ENCODE measurements at regions not wholly inside any gene's neighbourhood (a gene's known extent, or its start where the extent isn't known, plus 50 kb on each side); places are given as distances from the start of the nearest gene placed in this dataset.

- BruUV-seq (replicated peaks) = no TSS peak
- Histone ChIP-seq H3K9ac (ENCODE audit: insufficient read depth, low read depth, low read length) (no peak overlapping the region), H3K9me3 (ENCODE audit: low read length) (no peaks in the 10 kb centered on the region; the same call in 1 of the 2 replicates), H3K27ac (ENCODE audit: extremely low read length, insufficient read depth, low read length) (no peak overlapping the region), H3K4me2 (ENCODE audit: low read depth, low read length) (no peak overlapping the region), H3K36me3 (replicated peaks in 1 of 2; ENCODE audit: control insufficient read depth in 1 of 2, insufficient read depth in 2 of 2, low read length in 2 of 2) (no peaks in the 10 kb centered on the region), H3K79me2 (ENCODE audit: insufficient read depth, low read length) (no peaks in the 10 kb centered on the region), H3K27me3 (ENCODE audit: control insufficient read depth in 1 of 2, insufficient read depth in 2 of 2, low read length in 2 of 2) (no peaks in the 10 kb centered on the region), H2AFZ (ENCODE audit: low read length) (no peak overlapping the region), H3K4me1 (ENCODE audit: insufficient read depth, low read length) (no peaks in the 10 kb centered on the region), H4K20me1 (ENCODE audit: insufficient read depth, low read length) (no peaks in the 10 kb centered on the region), H3K4me3 (replicated peaks in 1 of 3; ENCODE audit: insufficient read depth in 1 of 3, low read depth in 2 of 3, low read length in 3 of 3) (no peak overlapping the region)
- ChIA-PET POLR2A (no interaction called here), CTCF (ENCODE audit: low intra/inter-chr PET ratio, low total read pairs) (no interaction called here)
- 0% methylated on average over 3 of the region's 3 CpGs for WGBS (ENCODE audit: low lambda C conversion rate)
- ATAC-seq (no peak), FAIRE-seq (no peak), DNase-seq (ENCODE audit: low spot score) (no peak)
- TF ChIP-seq ZNF781 (CRISPR knock-in tag; IDR thresholded peaks at IDR 0.05; ENCODE audit: borderline replicate concordance, not compliant biosample characterization) = no peak
- TF ChIP-seq PRDM4 (CRISPR knock-in tag; IDR thresholded peaks at IDR 0.05; ENCODE audit: borderline replicate concordance) = no peak
- TF ChIP-seq ZNF570 (CRISPR knock-in tag; IDR thresholded peaks at IDR 0.05; ENCODE audit: borderline replicate concordance) = no peak
- TF ChIP-seq, protein P1, sequence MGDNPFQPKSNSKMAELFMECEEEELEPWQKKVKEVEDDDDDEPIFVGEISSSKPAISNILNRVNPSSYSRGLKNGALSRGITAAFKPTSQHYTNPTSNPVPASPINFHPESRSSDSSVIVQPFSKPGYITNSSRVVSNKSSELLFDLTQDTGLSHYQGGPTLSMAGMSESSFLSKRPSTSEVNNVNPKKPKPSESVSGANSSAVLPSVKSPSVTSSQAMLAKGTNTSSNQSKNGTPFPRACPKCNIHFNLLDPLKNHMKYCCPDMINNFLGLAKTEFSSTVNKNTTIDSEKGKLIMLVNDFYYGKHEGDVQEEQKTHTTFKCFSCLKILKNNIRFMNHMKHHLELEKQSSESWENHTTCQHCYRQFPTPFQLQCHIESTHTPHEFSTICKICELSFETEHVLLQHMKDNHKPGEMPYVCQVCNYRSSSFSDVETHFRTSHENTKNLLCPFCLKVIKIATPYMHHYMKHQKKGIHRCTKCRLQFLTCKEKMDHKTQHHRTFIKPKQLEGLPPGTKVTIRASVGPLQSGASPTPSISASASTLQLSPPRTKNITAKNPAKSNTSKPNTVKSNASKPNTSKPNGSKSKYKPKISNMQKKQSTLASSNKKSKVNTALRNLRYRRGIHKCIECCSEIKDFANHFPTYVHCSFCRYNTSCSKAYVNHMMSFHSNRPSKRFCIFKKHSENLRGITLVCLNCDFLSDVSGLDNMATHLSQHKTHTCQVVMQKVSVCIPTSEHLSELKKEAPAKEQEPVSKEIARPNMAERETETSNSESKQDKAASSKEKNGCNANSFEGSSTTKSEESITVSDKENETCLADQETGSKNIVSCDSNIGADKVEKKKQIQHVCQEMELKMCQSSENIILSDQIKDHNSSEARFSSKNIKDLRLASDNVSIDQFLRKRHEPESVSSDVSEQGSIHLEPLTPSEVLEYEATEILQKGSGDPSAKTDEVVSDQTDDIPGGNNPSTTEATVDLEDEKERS (CRISPR knock-in tag; IDR thresholded peaks at IDR 0.05) = no peak
- TF ChIP-seq ZNF878 (CRISPR knock-in tag; IDR thresholded peaks at IDR 0.05) = no peak
- no peak for TF ChIP-seq GLI4 (CRISPR knock-in tag; IDR thresholded peaks at IDR 0.05; ENCODE audit: borderline replicate concordance)
- no peak for TF ChIP-seq PHF21A (CRISPR knock-in tag; IDR thresholded peaks at IDR 0.05)
- TF ChIP-seq RAD21 (CRISPR knock-in tag; IDR thresholded peaks at IDR 0.05) = no peak
- TF ChIP-seq GATAD2A (CRISPR knock-in tag; IDR thresholded peaks at IDR 0.05) = no peak
- TF ChIP-seq GATAD1 (CRISPR knock-in tag; IDR thresholded peaks at IDR 0.05) = no peak
- no peak for TF ChIP-seq THYN1 (CRISPR knock-in tag; IDR thresholded peaks at IDR 0.05; ENCODE audit: borderline replicate concordance, low read depth)
- TF ChIP-seq ZNF263 (CRISPR knock-in tag; IDR thresholded peaks at IDR 0.05) = no peak
- no peak for TF ChIP-seq ZKSCAN1 (IDR thresholded peaks at IDR 0.05; ENCODE audit: low read length)
- in situ Hi-C loops (cut with HindIII; ENCODE audit: extremely low pct_ligation_motif_present, low pct_unique_long_range_greater_than_20kb) = no loop called here
- intact Hi-C loops (cut with micrococcal nuclease; ENCODE audit: unreplicated experiment) = no loop called here
Observed at GRCh38 chr1:104182251-104182650, 432.6 kb downstream of the AMY1C start.
